ENCODE measurements at regions not wholly inside any gene's neighbourhood (a gene's known extent, or its start where the extent isn't known, plus 50 kb on each side); places are given as distances from the start of the nearest gene placed in this dataset.

DNA sequence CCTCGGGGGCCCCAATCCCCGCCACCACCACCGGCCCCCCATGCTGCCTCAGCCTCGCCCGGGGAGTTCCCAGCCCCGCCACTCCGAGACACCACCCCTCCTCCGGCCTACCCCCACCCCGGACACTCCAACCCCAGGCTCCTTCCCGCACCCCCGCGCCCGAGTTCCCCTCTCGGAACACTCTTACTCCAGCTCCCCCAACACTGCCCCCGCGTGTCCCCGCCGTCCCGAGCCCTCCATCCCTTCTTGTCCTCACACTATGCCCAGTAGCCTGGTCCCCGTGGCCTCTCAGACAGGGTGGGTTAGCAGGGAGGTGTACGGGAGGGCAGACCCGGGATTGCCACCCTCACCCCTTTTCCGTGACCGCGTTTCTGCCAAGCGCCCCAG, 276.1 kb downstream of the BCOR start:
- no peak for DNase-seq (ENCODE audit: low spot score)

DNA sequence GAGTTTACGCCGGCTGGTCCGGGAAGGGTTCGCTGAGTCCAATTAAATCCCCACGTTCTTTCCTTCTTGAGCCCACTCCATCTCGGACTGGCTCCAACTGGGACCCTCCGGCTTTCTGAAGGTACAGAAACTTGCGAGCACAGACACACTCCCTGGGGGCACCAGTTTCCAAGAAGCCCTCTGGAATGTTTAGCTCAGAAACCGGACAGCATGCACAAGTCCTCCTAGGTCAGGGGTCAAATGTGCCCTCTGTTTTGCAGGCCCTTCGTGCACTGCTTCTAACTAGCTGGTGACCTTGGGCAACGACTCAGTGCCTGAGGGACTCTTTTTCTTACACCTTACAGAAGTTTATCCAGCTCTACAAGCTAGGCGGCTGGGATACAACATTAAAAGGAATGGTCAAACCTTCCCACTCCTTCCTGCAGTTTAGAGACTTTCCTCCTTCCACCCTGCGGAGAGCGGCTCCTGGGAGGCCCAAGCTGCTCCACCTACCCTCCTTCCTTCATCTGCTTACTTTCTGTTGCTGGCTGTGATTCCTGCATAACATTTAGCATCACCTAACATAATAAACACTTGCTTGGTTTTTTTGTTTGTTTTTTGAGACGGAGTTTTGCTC, 275.5 kb downstream of the BCOR start:
- no peak for DNase-seq (ENCODE audit: low spot score)

DNA sequence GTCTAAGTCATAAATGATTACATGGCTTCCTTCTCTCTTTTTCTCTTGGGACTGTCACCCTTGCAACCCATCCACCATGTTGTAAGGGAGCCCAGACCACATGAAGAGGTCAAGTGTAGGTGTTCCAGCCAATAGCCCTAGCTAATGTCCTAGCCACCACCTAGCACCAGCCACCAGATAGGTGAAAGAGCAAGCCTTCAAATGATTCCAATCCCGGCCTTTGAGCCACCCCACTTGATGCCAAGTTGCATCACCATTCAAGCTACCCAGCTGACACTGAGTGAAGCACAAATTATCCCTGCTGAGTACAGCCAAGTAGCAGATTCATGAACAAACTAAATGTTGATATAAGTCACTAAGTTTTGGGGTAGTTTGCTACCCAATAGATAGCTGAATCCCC, 274.3 kb downstream of the BCOR start:
- no peak for DNase-seq (ENCODE audit: low spot score)

DNA sequence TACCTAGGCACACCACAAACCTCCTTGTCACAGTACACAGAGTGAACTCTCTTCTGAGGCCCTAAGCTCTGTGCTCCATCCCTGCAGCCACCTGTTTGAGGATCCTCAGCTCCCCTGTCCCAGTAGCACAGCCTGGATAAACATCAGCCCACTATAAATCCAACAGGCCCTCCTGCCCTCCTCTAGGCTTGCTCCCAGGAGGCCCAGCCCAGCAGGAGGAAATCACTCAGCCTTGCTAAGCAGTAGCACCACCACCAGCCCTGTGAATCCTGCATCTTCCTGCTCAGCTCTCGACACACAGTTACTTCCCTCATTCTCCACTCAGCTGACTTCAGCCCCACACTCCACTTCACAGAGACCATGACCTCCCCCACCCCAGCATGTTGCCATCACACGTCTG, 273.9 kb downstream of the BCOR start:
- DNase-seq (ENCODE audit: low spot score), result no peak

DNA sequence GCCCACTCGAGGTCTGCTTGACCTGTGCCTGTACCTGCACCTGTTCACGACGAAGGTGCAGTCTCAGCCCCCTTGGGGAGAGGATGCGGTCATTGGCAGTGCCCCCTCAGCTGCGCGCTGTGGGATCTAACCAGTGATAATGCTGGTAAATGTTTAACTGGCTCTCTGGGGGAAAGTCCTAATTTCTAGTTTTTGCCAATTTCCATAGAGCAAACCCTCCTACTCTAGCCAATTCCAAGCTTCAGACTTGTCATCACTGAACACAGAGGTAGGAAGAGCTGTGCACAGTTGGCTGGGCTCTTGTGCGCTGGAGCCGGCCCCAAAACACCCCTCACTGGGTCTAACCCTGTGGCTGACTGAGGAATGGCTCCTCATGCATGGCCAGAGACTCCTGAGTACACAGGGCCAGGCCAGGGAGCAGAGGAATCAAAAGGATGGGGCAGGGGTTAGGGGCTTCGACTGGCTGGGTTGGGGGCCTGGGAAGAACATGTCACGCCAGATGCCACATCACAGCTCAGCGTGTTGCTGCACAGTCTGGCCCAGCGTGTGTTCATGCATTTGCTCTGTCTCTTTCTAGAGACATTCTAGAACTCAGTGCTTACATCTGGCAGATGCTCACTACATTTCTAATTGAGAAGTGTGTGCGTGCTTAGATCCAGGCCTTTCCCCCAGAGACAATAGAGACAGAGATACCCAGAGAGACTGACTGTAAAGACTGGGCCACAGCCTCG, 270.8 kb downstream of the BCOR start:
- no peak for DNase-seq (ENCODE audit: low spot score)

DNA sequence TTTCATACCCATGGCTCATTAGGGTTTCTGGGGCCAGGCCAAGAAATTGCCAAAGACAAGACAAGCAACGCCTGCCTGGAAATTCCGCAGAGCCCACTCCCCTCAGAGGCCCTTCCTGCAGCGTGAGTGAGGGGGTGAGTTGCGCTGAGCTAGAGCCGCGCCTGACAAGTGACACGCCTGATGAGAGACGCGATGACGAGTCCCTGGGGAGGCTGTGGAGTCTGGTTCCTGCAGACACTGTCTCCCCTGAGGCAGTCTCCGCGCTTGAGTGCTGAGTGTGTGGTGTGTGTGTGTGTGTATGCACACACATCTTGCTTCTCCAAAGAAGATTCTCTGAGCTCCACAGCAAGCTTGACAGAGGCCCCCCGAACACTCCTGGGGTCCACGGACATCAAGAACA, 269.8 kb downstream of the BCOR start:
- no peak for DNase-seq (ENCODE audit: low spot score)

DNA sequence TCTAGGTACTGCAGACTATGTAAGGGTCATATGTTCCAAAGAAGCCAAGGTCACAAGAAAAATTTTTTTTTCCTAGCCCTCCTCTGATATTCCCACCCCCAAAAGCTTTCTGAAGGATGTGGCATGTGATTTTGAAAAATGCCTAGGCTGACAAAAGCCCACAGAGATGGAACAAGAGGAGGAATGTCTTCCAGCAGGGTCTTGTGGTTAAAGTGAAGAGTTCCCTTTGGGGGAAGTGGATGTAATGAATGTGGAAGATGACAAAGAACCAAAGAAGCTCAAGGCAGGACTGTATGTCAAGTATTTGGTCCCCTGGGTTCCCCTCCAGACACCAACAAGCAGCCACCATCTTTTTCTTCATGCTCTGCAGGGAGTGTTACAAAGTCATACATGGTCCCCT, 268.8 kb downstream of the BCOR start:
- no peak for DNase-seq (ENCODE audit: low spot score)

DNA sequence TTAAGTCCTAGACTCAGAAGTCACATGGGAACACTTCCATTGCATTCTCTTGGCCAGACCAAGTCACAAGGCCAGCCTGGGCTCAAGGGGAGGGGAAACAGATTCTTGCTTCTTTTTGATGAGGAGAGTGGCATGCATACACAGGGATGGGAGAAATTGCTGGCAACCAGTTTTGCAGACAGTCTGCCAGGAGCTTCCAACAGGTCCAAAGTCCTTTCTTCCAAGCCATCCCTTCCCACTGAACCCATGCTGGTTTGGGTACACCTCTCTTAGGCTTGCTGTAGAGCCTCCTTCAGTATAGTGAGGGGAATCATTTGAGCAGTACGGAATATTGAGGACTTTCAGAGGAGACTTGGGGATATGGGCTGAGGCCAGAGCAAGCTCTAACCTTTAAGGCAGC, 267.8 kb downstream of the BCOR start:
- no peak for DNase-seq (ENCODE audit: low spot score)

DNA sequence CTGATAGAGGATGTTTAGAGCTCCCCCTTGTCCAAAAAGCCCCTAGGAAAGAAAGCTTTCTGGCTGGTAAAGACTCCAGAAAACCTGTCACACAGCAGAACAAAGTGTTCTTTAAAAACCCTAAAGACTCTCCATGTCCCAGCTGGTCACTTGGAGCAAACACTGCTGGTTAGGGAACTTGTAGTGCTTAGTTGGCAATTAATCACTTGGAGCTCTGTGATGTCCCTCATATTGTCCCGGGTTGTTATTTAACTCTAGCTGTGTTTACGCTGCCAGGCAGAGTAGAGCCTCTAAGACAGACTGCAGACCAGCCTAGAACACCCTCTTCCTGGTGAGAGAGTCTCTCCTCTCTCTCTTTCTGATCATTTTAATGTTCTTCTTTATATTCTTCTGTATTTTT, 267.3 kb downstream of the BCOR start:
- DNase-seq (ENCODE audit: low spot score), result no peak

DNA sequence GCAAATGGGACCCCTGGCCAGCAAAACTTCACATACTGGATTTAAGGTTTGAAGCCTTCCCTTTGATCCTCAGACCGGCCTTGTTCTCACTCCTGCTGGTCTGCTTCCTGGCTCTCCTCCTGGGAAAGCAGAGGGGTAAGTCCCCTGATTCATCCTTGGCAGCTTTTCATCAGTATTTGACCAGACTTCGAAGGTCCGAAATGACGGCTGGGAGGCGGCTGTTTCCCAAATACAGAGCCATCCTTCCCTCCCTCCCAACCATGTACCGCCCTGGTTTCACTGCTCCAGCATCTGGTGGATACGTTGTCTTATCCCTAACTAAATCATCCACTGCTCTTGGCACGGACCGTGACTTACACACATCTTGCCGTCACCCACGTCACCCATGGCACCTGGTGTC, 265.5 kb downstream of the BCOR start:
- no peak for DNase-seq (ENCODE audit: low spot score)

DNA sequence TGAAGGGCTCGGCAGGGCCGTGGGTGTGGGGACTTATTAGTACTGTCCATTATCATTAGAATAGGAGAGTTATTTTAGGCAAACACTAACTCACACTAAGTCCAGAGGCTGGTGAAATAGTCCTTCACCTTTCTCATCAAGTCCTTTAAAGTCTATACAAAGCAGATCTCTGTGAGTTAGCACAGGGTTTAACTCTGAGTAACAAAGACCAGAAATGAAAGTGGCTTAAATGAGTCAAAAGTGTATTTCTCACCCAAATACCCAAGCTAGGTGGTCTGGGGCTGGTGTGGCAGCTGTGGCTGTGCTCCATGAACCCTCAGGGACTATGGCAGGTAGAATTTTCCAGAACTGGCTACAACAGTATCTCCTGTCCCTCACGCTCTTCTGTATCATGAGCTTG, 263.2 kb downstream of the BCOR start:
- DNase-seq (ENCODE audit: low spot score), result no peak

DNA sequence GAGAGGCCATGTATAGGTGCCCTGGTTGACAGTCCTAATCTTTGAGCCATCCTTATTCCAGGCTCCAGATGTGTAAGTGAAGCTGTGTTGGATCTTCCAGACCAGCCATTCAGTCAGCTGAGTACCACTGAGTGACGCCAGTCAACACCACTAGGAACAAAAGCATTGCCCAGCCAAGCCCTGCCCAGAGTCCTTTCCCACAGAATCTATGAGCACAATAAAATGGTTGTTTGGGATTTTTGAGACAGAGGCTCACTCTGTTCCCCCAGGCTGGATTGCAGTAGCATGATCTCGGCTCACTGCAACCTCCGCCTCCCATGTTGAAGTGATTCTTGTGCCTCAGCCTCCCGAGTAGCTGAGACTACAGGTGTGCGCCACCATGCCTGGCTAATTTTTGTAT, 262.5 kb downstream of the BCOR start:
- no peak for DNase-seq (ENCODE audit: low spot score)

DNA sequence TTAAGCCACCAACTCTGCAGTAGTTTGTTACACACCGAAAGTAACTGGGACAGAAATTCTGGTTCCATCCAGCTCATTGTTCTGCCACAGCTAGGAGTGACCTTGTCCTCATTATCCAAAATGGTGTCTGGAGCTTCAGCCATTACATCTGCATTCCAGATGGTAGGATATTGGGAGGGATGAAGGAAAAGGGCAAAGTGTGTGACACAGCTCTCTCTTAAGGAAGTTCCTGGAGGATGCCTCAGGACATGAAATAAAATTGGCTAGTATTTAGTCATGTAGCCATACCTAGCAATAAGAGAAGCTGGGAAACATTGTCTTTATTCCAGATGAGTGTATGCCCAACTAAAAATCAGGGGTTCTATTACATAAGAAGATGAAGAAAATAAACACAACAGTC, 262.0 kb downstream of the BCOR start:
- no peak for DNase-seq (ENCODE audit: low spot score)

DNA sequence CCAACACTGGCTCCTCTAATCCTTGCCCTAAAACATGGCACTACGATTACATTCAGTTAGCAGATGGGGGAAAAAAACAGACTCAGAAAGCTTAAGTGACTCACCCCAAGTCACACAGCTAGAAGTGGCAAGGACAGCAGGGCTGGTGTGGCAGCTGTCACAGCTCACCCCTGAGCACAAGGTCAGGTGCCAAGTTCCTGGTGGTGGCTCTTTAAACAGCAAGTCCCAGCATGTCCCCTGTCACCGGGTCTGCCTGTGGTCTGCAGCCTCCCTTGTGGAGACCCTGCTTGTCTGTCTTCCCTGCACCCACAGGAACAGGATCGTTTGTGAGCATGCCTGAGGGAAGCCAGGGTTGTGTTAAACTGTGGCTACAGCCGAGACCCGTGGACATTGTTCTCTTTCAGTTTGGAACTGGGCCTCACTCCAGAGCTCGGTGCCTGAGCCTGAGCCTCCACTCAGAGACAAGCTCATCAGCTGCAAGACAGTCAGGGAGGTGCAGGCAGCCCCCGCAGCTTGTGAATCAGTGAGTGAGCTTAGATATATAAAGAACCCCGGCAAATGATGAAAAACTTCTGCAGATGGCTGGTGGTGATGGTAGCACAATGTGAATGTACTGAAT, 260.8 kb downstream of the BCOR start:
- DNase-seq (ENCODE audit: low spot score), result no peak

DNA sequence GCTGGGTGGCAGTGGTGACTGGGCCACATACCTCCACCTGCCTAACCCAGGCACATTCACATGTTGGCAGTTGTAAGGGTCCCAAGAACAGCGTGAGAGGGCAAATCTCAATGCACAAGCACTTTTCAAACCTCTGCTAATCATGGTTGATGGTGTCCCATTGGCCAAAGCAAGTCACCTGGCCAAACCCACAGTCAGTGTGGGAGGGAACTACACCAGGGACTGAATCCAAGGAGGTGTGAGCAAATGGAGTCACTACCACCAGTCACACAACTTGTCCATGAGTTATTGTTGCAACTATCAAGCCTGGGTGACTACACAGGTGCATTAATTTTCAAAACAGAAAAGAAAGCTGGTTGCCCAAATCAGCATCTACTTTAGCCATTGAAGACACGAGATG, 260.1 kb downstream of the BCOR start:
- no peak for DNase-seq (ENCODE audit: low spot score)

DNA sequence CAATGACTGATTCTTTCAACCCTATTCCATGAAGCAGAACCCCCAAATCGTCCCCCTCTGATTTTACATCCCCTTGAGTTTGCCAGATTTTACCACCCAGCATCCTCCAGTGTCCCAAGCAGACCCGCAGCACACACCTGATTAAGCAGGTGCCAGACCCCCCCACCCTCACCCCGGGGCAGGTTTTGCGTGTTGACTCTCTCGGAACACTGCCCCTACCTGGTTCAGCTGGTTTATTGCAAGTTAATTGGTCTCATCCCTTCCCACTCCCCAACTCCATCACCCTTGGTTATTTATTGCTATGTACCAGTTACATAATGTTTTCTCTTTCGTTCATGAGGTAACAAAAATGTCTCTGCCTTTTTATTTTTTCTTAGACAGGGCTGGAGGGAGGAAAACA, 258.4 kb downstream of the BCOR start:
- no peak for DNase-seq (ENCODE audit: low spot score)

DNA sequence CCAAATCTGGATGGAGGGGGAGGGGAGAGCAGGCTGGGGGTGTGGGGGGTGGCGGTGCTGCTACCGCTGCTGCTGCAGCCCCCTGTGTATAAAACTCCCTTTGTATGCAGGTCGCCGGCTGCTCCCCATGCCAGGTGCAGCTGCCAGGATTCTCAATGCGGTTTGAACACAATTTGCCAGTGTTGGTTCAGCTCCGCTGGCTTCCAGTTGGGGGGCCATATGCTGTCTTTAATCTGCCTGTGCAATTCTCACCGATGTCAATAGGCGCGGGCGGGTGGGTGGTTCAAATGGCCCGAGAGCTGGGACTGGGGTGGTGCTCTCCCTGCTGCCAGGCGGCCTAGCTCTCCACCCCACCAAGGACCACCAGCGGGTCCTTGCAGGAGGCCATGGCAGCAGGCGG, 257.6 kb downstream of the BCOR start:
- DNase-seq (ENCODE audit: low spot score), result no peak

DNA sequence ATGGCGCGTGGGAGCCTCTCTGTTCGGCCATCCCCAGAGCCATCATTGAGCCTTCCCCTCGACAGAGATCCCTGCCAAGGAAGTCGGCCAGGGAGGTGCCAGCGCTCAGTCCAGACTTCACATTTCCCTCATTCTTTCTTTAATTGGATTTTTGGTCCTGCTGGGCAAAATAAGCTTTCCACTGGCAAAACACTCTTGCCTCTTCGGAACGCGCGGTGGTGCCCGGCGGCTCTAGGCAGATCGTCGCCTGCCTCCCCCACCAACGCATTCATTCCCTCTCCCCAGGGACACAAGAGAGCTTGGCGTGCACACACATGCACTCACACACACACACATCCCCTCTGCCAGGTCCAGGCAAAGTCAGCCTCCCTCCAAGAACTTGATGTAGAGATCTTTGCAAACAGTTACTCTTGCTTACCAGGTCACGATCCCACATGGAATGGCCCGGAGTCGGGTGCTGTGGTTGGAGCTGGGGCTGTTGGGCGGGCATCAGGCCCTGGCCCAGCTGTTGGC, 257.1 kb downstream of the BCOR start:
- no peak for DNase-seq (ENCODE audit: low spot score)

DNA sequence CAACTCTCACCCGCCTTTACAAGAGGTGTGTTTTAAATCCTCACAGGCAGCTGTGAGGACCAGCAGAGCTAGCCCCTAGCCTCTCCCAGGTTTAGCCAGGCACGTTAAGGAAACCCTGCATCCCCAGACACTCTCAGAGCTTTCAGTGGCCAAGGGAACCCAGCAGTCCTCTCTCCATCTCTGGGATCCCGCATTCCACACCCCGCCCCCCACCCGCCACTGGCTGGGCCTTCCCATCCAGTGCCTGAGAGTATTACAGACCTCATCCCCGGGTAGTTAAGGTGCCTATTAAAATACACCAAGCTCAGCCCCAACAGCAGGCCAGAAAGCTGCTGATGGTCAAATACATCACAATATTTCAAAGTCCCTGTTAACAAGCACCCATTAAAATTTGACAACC, 256.2 kb downstream of the BCOR start:
- DNase-seq (ENCODE audit: low spot score), result no peak

DNA sequence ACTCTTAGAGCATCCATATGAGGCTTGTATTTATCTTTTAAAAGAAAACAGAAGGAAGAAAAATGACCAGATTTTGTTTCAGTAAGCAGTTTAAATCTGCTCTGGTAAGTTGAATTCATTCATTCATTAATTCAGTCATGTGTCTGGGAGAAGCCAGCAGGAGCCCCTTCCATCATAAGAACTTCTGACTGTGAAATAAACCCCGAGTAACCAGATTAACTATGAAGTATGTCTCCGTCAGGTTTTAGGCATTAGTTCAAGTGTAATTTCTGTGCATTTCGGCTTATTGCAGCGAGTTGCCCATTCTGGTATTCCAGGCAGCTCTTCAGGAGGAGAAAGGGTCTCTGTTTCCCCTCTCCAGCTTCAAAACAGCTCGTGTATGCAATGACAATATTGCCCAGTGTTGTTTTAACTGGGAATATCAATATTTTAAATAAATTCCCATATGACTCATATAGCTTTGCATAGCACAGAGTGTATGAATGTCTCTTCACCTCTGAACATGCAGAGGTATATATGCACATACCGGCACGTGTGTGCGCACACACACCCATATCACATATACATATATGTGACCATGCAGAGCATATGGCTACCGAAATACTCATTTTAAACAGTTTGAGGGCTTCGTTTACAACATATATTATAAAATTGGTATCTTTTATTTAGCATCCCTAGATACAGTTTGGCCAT, 255.3 kb downstream of the BCOR start:
- DNase-seq (ENCODE audit: low spot score), result no peak

DNA sequence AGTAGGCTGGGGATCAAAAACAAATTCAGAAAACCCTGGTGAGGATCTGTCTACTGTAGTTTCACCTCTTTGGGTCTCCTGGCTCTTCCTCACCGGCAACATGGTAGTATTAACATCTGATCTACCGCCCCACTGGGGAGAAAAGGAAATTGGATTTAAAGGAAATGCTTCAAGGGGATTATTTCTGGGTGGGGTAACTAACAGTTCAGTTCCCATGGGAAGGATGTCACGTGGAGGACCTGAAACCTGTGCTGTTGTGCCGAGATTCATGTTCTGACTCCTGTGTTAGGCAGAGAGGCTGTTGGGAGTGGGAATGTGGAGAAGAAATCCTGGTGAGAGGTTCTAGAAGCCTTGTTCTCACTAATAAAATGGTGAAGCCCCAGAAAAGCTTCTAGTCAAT, 254.4 kb downstream of the BCOR start:
- DNase-seq (ENCODE audit: low spot score), result no peak

DNA sequence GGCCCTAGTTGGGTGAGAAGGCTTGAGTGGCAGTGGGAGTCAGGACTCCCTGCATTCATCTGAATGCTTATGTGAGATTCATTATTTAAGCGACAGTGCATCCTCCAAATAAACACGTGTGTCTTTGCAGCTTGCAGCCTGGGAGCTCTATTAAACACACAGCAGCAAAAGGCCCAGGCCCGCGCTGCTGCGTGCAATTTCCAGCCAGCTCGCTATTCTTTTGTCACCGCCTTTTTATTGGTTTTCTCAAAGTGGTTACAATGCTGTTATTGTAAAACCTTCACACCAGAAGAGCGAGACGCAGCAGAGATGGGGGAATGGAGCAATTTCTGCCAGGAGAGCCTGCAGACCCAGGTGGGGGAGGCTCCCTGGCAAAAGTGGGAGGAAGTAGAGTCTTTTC, 252.5 kb downstream of the BCOR start:
- DNase-seq (ENCODE audit: low spot score), result no peak

DNA sequence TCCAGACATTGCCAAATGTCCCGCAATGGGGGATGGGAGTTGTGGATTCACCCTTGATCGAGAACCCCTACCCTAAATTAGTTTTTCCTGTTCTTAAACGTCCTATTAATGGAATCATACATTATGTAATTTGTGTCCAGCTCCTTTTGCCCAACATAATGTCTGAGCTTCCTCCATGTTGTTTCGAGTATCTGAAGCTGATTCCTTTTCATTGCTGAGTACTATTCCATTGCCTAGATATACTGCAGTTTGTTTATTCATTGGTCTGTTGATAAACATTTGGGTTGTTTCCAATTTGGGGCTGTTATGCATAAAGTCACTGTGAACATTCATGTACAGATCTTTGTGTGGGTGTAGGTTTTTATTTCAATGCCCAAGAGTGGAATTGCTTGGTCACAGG, 251.3 kb downstream of the BCOR start:
- DNase-seq (ENCODE audit: low spot score), result no peak
